NB4 (cell line): ENCODE measurements at regions not wholly inside any gene's neighbourhood (a gene's known extent, or its start where the extent isn't known, plus 50 kb on each side); places are given as distances from the start of the nearest gene placed in this dataset.

Experiments used
- CTCF ChIP-seq: IDR thresholded peaks from one replicate; pipeline ENCODE4 v1.5.1; 2012; ENCODE audit warnings: low read depth, low read length
- MAX ChIP-seq: IDR thresholded peaks from 2 replicates; pipeline ENCODE4 v1.6.1; 2011; ENCODE audit warnings: low read depth, low read length

GRCh38 chr2:15770606-15771005, 169.7 kb upstream of the MYCN start:
- TF ChIP-seq CTCF (no peak), MAX (no peak)
